Vagina (tissue), 2 donors: ENCODE measurements at regions not wholly inside any gene's neighbourhood (a gene's known extent, or its start where the extent isn't known, plus 50 kb on each side); places are given as distances from the start of the nearest gene placed in this dataset.

Experiments used
- POLR2A ChIP-seq, 2 donors: fragments of 450-650 bp; IDR thresholded peaks; one replicate each; pipeline ENCODE4 v1.6.1; 2017; ENCODE audit warnings: antibody characterized with exemption in 2 of 2, mild to moderate bottlenecking in 2 of 2, moderate library complexity in 2 of 2
- POLR2AphosphoS5 ChIP-seq, 2 donors: sonication (generic); formaldehyde crosslinking; IDR thresholded peaks; one replicate each; pipeline ENCODE4 v1.9.0; 2017; ENCODE audit warnings: antibody characterized with exemption in 2 of 2, mild to moderate bottlenecking in 2 of 2, low read depth in 1 of 2; ENCODE audit not compliant: insufficient read depth in 1 of 2
- TF ChIP-seq, protein P1 (sequence below), 3 experiments: fragments of 450-650 bp in 2 of 3; fragments of 200-600 bp in 1 of 3; sonication (generic) in 1 of 3; IDR thresholded peaks; one replicate each; pipeline ENCODE4 v1.5.1; 2017 to 2019; ENCODE audit warnings: antibody characterized with exemption in 3 of 3, mild to moderate bottlenecking in 2 of 3, moderate library complexity in 2 of 3

GRCh38 chr9:30125881-30126280 is 2258.6 kb upstream of the ACO1 start:
- TF ChIP-seq POLR2A (IDR thresholded peaks at IDR 0.05) (no peak), POLR2AphosphoS5 (IDR thresholded peaks at IDR 0.05; ENCODE audit: insufficient read depth in 1 of 2, low read depth in 1 of 2) (no peak)
- TF ChIP-seq, protein P1, sequence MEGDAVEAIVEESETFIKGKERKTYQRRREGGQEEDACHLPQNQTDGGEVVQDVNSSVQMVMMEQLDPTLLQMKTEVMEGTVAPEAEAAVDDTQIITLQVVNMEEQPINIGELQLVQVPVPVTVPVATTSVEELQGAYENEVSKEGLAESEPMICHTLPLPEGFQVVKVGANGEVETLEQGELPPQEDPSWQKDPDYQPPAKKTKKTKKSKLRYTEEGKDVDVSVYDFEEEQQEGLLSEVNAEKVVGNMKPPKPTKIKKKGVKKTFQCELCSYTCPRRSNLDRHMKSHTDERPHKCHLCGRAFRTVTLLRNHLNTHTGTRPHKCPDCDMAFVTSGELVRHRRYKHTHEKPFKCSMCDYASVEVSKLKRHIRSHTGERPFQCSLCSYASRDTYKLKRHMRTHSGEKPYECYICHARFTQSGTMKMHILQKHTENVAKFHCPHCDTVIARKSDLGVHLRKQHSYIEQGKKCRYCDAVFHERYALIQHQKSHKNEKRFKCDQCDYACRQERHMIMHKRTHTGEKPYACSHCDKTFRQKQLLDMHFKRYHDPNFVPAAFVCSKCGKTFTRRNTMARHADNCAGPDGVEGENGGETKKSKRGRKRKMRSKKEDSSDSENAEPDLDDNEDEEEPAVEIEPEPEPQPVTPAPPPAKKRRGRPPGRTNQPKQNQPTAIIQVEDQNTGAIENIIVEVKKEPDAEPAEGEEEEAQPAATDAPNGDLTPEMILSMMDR (IDR thresholded peaks at IDR 0.05), result no peak
